ENCODE measurements at regions not wholly inside any gene's neighbourhood (a gene's known extent, or its start where the extent isn't known, plus 50 kb on each side); places are given as distances from the start of the nearest gene placed in this dataset.

DNA sequence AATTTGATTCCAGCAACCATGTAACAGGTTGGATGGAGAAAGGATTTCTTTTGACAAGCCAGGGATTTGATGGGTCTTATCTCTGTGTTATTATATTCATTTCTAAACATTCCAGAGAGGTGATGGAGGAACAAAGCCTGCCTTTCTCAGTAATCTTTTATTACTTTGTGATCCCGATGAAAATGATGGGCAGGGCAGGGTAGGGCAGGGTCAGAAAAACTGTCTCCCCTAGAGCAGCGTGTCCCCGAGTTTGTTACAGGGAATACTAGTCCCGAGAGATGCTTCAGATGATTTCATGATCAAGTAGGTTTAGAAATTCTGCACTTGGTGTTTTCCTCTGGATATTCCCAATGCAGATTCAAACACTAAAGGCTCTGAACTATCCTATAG, 111.8 kb upstream of the RGMA start:
- H3K4me1 ChIP-seq (ENCODE audit: control insufficient read depth in 1 of 2, insufficient read depth in 2 of 2, low read length in 2 of 2), result no peaks in the 10 kb centered on the region
- H3K9me3 ChIP-seq (ENCODE audit: control insufficient read depth in 1 of 2, insufficient read depth in 1 of 2, low read depth in 1 of 2, low read length in 2 of 2), result no peaks in the 10 kb centered on the region
- no peaks in the 10 kb centered on the region for H3K36me3 ChIP-seq (ENCODE audit: control insufficient read depth in 1 of 2, insufficient read depth in 2 of 2, low read length in 2 of 2)
- ATAC-seq, result no peak
- H3K4me2 ChIP-seq (ENCODE audit: low read length), result no peak overlapping the region
- H3K9ac ChIP-seq (ENCODE audit: low read length), result no peak overlapping the region
- H3K27me3 ChIP-seq (ENCODE audit: insufficient read depth, low read length), result peaks cover 58% of the 10 kb centered on the region
- no peaks in the 10 kb centered on the region for H4K20me1 ChIP-seq (ENCODE audit: insufficient read depth)
- CTCF ChIA-PET, result no interaction called here
- no peak overlapping the region for H2AFZ ChIP-seq (ENCODE audit: low read depth, low read length, poor library complexity, severe bottlenecking)
- intact Hi-C loops (cut with micrococcal nuclease), result no loop called here
- POLR2A ChIA-PET, result no interaction called here
- no peak for DNase-seq (ENCODE audit: low read depth, low spot score)
- no peak overlapping the region for H3K4me3 ChIP-seq (replicated peaks in 1 of 2; ENCODE audit: low read depth in 1 of 2, low read length in 2 of 2)
- no peaks in the 10 kb centered on the region for H3K79me2 ChIP-seq (ENCODE audit: insufficient read depth, low read length)
- BruUV-seq (replicated peaks), result no TSS peak
- no peak overlapping the region for H3K27ac ChIP-seq (ENCODE audit: low read depth, low read length)
- no peaks in the 10 kb centered on the region for H3K9me2 ChIP-seq (ENCODE audit: insufficient read depth)
- no peak for TF ChIP-seq ZNF274 (IDR thresholded peaks at IDR 0.05; ENCODE audit: low read depth, low read length)
- no peak for TF ChIP-seq ELF1 (IDR thresholded peaks at IDR 0.05; ENCODE audit: borderline replicate concordance, low read depth)
- no peak for TF ChIP-seq POLR2AphosphoS5 (IDR thresholded peaks at IDR 0.05; ENCODE audit: low read depth, low read length)
- TF ChIP-seq, protein P1, sequence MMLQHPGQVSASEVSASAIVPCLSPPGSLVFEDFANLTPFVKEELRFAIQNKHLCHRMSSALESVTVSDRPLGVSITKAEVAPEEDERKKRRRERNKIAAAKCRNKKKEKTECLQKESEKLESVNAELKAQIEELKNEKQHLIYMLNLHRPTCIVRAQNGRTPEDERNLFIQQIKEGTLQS (IDR thresholded peaks at IDR 0.05), result no peak
- no peak for TF ChIP-seq EZH2 (IDR thresholded peaks at IDR 0.05)
- TF ChIP-seq MAX (IDR thresholded peaks at IDR 0.05), result no peak
- TF ChIP-seq ZBTB33 (IDR thresholded peaks at IDR 0.05; ENCODE audit: extremely low read depth, insufficient replicate concordance, low read length), result no peak
- no peak for TF ChIP-seq EZH2phosphoT487 (IDR thresholded peaks at IDR 0.05; ENCODE audit: borderline replicate concordance)
- no peak for TF ChIP-seq TCF7L2 (IDR thresholded peaks at IDR 0.05; ENCODE audit: borderline replicate concordance, extremely low read depth, insufficient read depth, insufficient read length)
- TF ChIP-seq SP1 (IDR thresholded peaks at IDR 0.05; ENCODE audit: low read depth), result no peak
- no peak for TF ChIP-seq YY1 (IDR thresholded peaks at IDR 0.05; ENCODE audit: extremely low read depth, insufficient replicate concordance, low read depth, low read length)
- TF ChIP-seq CBX3 (IDR thresholded peaks at IDR 0.05; ENCODE audit: low read depth), result no peak
- no peak for TF ChIP-seq ZFX (IDR thresholded peaks at IDR 0.05)
- RAD21 ChIA-PET (ENCODE audit: low non-redundant PET in 1 of 2, low total read pairs in 2 of 2, uncharacterized antibody in 2 of 2, unreplicated experiment in 2 of 2), result no interaction called here
